GM19025 (cell line): ENCODE measurements at regions not wholly inside any gene's neighbourhood (a gene's known extent, or its start where the extent isn't known, plus 50 kb on each side); places are given as distances from the start of the nearest gene placed in this dataset.

Experiments
- ATAC-seq: cut with Tn5 transposase; IDR thresholded peaks from one replicate; pipeline ENCODE4 v1.9.1; 2021; ENCODE audit warnings: mild to moderate bottlenecking, low read depth, moderate library complexity; ENCODE audit not compliant: unreplicated experiment

- ATAC-seq, result no peak
These were observed 209.4 kb upstream of the NEIL3 start for GRCh38 chr4:177100307-177100706.

DNA sequence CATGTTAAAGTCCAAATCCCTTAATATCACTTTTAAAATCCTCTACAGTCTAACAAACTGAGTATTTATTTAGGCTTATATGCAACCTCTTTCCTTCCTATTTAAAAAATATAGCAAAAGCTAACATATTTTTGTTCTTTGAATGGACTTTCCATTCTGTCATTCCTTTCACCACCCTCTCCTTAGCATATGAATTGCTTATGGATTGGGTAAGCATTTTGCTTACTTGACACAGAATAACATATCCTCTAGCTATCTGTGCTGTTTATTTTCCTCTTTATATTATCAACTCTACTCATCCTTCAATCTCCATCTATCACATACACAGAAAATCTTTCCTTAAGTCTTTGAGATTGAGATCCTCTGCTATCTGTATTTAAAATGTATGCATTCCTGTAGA, 206.1 kb upstream of the NEIL3 start:
- ATAC-seq, result no peak

DNA sequence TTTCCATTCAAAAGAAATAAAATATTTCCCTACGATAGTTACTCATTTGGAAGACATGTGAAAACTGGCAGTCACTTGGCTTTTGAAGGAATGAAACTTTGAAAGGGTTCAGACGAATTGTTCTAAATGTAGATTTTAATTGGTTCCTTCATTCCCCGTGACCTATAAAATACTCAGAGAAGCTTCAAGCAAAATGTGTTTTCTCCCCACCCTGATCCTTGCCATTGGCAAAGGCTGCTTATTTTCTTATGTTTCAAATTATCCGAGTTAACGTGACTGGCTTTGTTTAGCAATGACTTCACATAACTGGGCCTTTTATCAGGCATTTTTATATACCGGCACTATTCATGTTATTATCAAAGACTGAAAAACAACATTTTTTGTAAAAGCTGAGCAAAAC, 204.1 kb upstream of the NEIL3 start:
- no peak for ATAC-seq

DNA sequence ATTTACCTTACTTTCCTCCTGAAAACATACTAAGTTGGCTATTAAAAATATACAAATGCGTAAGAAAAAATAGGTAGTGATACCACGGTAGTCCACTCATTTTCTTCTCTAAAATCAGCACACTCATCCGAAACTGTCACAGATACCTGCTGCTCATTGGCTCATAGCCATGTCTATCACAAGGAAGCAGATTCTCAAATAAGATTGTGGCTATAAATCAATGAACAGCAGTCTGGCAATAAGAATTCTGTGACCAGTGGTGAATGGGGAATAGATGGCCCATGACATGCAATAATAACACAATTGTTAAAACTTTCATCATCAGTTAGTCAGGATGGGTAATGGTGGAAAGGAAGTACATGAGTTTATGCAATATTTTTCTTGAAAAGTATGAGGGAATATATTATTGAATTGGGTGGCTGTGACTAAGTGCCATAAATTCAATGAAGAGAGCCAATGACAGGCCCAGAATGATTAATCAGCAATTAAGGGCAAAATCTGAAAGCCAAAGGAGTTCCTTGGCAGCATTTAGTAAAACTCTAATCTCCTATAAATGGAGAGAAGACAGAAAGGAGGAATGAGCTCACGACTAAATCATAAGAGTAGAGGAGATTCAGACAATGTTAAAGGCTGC, 202.3 kb upstream of the NEIL3 start:
- no peak for ATAC-seq

DNA sequence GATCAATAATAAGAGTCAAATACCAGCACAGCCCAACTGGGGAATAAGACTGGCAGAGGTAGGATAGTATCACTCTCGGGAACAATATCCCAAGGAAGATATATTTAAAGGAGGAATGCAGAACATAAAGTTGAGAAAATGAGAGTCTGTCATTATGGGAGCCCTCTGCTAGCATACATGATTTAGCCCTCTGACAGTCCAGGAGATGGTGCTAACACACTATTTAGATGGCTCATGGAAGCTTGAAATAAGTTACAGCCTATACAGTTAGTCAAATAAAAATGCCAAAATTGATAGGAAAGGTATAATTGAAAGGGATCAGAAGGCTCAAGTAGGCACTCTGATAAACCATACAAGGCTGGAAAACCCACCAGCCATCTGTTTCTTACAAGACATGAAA, 201.0 kb upstream of the NEIL3 start:
- ATAC-seq, result no peak

- no peak for ATAC-seq
These were observed 199.9 kb upstream of the NEIL3 start for GRCh38 chr4:177109769-177110168.

GRCh38 chr4:177116161-177116560, 193.5 kb upstream of the NEIL3 start:
- no peak for ATAC-seq

GRCh38 chr4:177117256-177117655, 192.4 kb upstream of the NEIL3 start:
- no peak for ATAC-seq

GRCh38 chr4:177118596-177118995, 191.1 kb upstream of the NEIL3 start:
- no peak for ATAC-seq

DNA sequence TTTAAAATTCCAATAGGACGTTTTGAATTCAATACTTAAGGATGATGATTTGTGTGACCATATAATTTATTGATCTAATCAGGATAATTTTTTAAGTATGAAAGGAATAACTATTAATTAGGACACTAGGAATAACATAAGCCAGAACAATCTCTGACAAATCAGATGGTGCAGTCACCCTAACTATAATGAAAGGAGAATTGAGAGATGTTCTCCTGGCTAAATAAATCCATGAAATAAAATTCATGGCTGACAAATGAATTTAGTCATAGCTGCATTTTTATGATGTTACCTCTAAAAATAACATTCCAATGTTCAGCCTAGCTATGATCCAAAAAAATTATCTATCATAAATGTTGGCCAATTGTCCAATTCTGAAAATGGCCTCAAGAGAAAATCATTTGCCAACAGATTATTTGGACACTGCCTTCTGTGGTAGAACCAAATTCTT, 190.6 kb upstream of the NEIL3 start:
- no peak for ATAC-seq

GRCh38 chr4:177119691-177120090, 190.0 kb upstream of the NEIL3 start:
- ATAC-seq, result no peak

DNA sequence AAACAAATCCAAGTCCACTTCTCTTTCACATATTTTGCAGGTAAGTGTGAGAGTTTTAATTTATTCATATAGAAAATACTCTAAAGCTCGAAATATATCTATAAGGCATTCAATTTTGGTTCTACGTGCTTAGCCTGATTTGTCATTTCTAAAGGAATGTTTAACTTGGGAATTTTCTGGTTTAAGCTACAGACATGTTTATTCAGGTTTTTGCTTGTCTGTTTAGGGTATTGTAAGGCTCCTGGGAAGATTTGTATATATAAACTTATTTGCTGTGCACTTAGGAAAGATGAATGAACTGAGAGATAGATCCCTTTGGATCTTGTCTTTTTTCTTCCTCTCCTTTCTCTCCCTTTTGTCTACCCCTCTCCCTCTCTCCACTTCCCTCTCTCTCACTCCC, 185.9 kb upstream of the NEIL3 start:
- ATAC-seq, result no peak

DNA sequence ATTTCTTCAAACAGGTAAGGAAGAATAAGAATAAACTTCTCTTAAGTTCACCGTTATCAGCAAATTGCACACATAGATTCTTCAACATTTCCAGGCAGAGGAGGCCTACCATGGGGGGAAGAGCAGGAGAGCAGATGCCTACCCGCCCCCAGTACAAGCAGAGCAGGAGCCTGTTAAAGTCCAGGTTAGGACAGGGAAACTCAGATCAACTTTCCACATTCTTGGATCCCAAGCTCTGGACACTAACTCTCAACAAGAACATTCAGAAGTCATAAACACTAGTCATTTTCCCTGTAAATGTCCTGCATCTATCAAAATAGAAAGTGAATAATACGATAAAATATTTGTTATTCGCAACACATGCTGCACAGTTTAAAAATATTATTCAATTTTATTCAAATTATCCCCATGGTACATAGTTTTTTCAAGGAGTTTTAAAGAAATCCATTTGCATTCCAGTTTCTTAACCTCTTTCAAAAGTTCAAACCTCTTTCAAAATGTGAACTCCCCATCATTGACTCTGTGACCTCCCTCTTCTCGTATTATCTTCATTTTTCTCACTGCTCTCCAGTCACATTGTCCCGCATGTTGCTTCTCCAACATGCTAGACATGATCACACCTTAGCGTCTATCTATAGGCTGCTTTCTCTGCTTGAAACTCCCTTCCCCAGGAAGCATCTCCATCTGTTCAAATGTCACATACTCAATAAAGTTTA, 185.2 kb upstream of the NEIL3 start:
- ATAC-seq, result no peak

DNA sequence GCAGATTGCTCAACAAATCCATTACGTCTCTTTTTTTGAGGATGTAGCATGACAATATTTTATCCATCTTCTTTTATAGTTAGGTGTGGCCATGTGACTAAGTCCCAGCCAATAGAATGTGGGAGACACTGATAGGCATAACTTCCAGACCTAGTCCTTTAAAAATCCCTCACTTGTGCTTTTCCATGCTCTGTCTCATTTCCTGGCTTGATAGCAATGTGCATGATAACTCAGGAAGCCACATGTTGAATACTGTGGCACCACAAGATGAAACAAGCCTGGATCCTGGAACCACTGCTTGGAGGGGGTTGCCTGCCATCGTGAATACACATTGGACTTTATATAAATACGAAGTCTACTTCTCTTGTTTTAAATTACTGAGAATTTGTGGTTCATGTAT, 184.0 kb upstream of the NEIL3 start:
- ATAC-seq, result no peak

- no peak for ATAC-seq
These were observed 182.0 kb upstream of the NEIL3 start for GRCh38 chr4:177127658-177128057.

DNA sequence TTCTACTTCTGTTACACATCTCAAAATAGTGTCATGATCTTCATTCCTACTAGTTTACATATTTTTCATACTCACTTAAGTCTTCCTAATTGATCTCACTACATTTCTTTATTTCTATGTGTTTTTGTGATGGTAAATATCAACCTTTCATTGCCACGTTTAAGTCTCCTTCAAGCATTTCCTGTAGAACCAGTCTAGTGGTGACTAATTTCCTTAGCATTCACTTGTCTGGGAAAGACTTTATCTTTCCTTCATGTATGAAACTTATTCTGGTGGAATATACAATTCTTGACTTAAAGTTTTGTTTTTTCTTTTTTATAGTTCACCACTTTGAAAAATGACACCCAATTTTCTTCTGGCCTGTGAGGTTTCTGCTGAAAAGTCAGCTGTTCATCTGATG, 181.4 kb upstream of the NEIL3 start:
- no peak for ATAC-seq

- ATAC-seq, result no peak
These were observed 177.9 kb upstream of the NEIL3 start for GRCh38 chr4:177131736-177132135.

DNA sequence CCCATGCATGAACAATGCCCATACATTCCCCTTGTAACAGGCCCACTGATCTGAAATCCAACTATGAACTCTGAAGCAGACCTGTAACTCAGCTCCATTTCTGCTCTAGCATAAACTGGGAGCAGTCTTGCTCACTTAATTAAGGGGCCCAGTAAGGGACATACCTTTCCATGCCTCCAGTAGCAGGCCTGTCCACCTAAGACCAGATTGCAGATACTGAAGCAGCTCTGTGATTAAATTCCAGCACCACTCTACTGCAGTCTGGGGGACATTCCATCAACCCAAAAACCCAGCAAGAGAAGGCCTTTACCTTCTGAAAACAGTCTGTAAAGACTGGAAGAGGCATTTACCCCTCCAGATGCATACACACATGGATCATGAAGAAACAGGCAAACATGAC, 162.0 kb upstream of the NEIL3 start:
- no peak for ATAC-seq

- ATAC-seq, result no peak
These were observed 154.2 kb upstream of the NEIL3 start for GRCh38 chr4:177155454-177155853.

DNA sequence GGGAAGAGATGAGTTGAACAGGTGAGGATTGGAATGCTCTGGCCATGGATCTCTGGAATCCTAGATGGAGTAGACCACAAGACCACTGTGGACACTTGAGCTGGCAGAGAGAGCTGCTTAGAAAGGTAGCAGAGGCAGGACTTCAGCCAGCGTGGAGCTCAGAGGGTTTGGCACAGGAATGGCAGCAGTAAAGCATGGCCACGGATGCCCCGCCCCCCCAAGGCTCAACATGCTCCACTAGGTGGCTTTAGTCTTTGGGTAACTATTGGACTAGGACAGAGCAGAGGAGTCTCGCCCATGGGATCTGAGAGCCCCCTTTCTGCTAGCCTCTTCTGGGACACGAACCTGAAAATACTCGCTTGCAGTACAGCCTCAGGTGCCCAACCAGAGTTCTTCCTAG, 150.1 kb upstream of the NEIL3 start:
- no peak for ATAC-seq

DNA sequence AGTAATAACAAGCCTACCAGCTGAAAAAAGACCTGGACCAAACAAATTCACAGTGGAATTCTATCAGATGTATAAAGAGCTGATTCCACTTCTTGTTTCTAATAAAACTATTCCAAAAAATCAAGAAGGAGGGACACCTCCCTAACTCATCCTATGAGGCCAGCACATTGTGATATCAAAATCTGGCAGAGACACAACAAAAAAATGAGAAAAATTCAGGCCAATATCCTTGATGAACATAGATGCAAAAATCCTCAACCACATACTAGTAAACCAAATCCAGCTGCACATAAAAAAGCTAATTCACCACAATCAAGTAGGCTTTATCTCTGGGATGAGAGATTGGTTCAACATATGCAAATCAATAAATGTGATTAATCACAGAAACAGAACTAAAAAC, 147.9 kb upstream of the NEIL3 start:
- no peak for ATAC-seq

- ATAC-seq, result no peak
These were observed 146.1 kb upstream of the NEIL3 start for GRCh38 chr4:177163532-177163931.
